GM12878 (cell line): ENCODE measurements at regions not wholly inside any gene's neighbourhood (a gene's known extent, or its start where the extent isn't known, plus 50 kb on each side); places are given as distances from the start of the nearest gene placed in this dataset.

Experiments
- BCL11A ChIP-seq: IDR thresholded peaks from 2 replicates; pipeline ENCODE4 v1.6.1; 2011; ENCODE audit warnings: low read depth, low read length
- BCLAF1 ChIP-seq: fragments of 450-650 bp; IDR thresholded peaks from 2 replicates; pipeline ENCODE4 v1.6.1; 2017; ENCODE audit warnings: antibody characterized with exemption, mild to moderate bottlenecking, moderate library complexity
- DPF2 ChIP-seq: fragments of 450-650 bp; IDR thresholded peaks from 2 replicates; pipeline ENCODE4 v1.6.1; 2017; ENCODE audit warnings: mild to moderate bottlenecking
- ETV6 ChIP-seq, 2 experiments: fragments of 450-650 bp in 1 of 2; IDR thresholded peaks in 1 of 2; conservative IDR thresholded peaks in 1 of 2; 2 replicates each; pipeline ENCODE4 v1.6.1; 2014; ENCODE audit warnings: antibody characterized with exemption in 1 of 2, borderline replicate concordance in 1 of 2, low read depth in 1 of 2, mild to moderate bottlenecking in 1 of 2, moderate library complexity in 1 of 2
- FOS ChIP-seq: IDR thresholded peaks from 3 replicates; pipeline ENCODE4 v1.6.1; 2011; ENCODE audit warnings: borderline replicate concordance; ENCODE audit not compliant: insufficient read length; ENCODE audit errors: extremely low read depth
- IKZF1 ChIP-seq: fragments of 450-650 bp; conservative IDR thresholded peaks from 2 replicates; pipeline ENCODE4 v1.6.1; 2017; ENCODE audit warnings: antibody characterized with exemption, mild to moderate bottlenecking
- NFIC ChIP-seq: IDR thresholded peaks from 2 replicates; pipeline ENCODE4 v1.6.1; 2012; ENCODE audit warnings: low read depth, mild to moderate bottlenecking, inconsistent platforms, low read length, moderate library complexity
- NR2C1 ChIP-seq: fragments of 450-650 bp; IDR thresholded peaks from 2 replicates; pipeline ENCODE4 v1.6.1; 2017; ENCODE audit warnings: antibody characterized with exemption, mild to moderate bottlenecking, moderate library complexity
- NRF1 ChIP-seq: conservative IDR thresholded peaks from 2 replicates; pipeline ENCODE4 v1.6.1; 2011; ENCODE audit warnings: mild to moderate bottlenecking, low read depth, low read length, improper control_type of control experiment
- PBX3 ChIP-seq: IDR thresholded peaks from 2 replicates; pipeline ENCODE4 v1.6.1; 2011; ENCODE audit warnings: mild to moderate bottlenecking, low read depth, low read length, moderate library complexity; ENCODE audit not compliant: insufficient replicate concordance
- SMAD5 ChIP-seq: IDR thresholded peaks from 2 replicates; pipeline ENCODE4 v1.6.1; 2016; ENCODE audit warnings: antibody characterized with exemption, low read depth
- SP1 ChIP-seq: IDR thresholded peaks from one replicate; pipeline ENCODE4 v1.6.1; 2011; ENCODE audit warnings: low read depth, low read length
- TAF1 ChIP-seq: IDR thresholded peaks from 2 replicates; pipeline ENCODE4 v1.6.1; 2011; ENCODE audit warnings: mild to moderate bottlenecking, low read depth, low read length, borderline replicate concordance
- TCF3 ChIP-seq: IDR thresholded peaks from 2 replicates; pipeline ENCODE4 v1.6.1; 2012; ENCODE audit warnings: low read depth, mild to moderate bottlenecking, low read length, borderline replicate concordance; ENCODE audit not compliant: insufficient read depth
- WRNIP1 ChIP-seq: IDR thresholded peaks from 2 replicates; pipeline ENCODE4 v1.6.1; 2011; ENCODE audit warnings: low read depth, low read length, improper control_type of control experiment, borderline replicate concordance
- YBX1 ChIP-seq: fragments of 450-650 bp; IDR thresholded peaks from 2 replicates; pipeline ENCODE4 v1.6.1; 2016; ENCODE audit warnings: antibody characterized with exemption
- ZNF274 ChIP-seq: IDR thresholded peaks from one replicate; pipeline ENCODE4 v1.8.0; 2011; ENCODE audit not compliant: insufficient read length, insufficient read depth
- ZZZ3 ChIP-seq: IDR thresholded peaks from 2 replicates; pipeline ENCODE4 v1.6.1; 2011; ENCODE audit warnings: low read depth; ENCODE audit not compliant: control insufficient read depth, insufficient read length
- TF ChIP-seq, protein P1 (sequence below): fragments of 150-350 bp; IDR thresholded peaks from 2 replicates; pipeline ENCODE4 v1.6.1; 2016; ENCODE audit warnings: low read depth, low read length
- TF ChIP-seq, protein P2 (sequence below): fragments of 450-650 bp; IDR thresholded peaks from 2 replicates; pipeline ENCODE4 v1.6.1; 2018; ENCODE audit warnings: borderline replicate concordance, mild to moderate bottlenecking; ENCODE audit not compliant: partially characterized antibody

GRCh38 chr1:169049258-169049938, 57.1 kb upstream of the ATP1B1 start (continued):
- TF ChIP-seq, protein P1, sequence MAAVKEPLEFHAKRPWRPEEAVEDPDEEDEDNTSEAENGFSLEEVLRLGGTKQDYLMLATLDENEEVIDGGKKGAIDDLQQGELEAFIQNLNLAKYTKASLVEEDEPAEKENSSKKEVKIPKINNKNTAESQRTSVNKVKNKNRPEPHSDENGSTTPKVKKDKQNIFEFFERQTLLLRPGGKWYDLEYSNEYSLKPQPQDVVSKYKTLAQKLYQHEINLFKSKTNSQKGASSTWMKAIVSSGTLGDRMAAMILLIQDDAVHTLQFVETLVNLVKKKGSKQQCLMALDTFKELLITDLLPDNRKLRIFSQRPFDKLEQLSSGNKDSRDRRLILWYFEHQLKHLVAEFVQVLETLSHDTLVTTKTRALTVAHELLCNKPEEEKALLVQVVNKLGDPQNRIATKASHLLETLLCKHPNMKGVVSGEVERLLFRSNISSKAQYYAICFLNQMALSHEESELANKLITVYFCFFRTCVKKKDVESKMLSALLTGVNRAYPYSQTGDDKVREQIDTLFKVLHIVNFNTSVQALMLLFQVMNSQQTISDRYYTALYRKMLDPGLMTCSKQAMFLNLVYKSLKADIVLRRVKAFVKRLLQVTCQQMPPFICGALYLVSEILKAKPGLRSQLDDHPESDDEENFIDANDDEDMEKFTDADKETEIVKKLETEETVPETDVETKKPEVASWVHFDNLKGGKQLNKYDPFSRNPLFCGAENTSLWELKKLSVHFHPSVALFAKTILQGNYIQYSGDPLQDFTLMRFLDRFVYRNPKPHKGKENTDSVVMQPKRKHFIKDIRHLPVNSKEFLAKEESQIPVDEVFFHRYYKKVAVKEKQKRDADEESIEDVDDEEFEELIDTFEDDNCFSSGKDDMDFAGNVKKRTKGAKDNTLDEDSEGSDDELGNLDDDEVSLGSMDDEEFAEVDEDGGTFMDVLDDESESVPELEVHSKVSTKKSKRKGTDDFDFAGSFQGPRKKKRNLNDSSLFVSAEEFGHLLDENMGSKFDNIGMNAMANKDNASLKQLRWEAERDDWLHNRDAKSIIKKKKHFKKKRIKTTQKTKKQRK = no peak
- TF ChIP-seq SMAD5 (no peak), WRNIP1 (no peak), BCLAF1 (no peak), TCF3 (no peak), FOS (no peak), NR2C1 (no peak), NFIC (peak; percentile 38; the same call in 1 of the 2 replicates), NRF1 (no peak), BCL11A (peak; percentile 57; the same call in 1 of the 2 replicates), ZZZ3 (no peak), DPF2 (peak; percentile 86), ETV6 (conservative IDR thresholded peaks at IDR 0.05 in 1 of 2, IDR thresholded peaks at IDR 0.05 in 1 of 2; ENCODE audit: borderline replicate concordance in 1 of 2, low read depth in 1 of 2) (no peak), PBX3 (peak; percentile 75), SP1 (no peak), ZNF274 (no peak), IKZF1 (peak; percentile 87), TAF1 (no peak), YBX1 (no peak)
- TF ChIP-seq, protein P2, sequence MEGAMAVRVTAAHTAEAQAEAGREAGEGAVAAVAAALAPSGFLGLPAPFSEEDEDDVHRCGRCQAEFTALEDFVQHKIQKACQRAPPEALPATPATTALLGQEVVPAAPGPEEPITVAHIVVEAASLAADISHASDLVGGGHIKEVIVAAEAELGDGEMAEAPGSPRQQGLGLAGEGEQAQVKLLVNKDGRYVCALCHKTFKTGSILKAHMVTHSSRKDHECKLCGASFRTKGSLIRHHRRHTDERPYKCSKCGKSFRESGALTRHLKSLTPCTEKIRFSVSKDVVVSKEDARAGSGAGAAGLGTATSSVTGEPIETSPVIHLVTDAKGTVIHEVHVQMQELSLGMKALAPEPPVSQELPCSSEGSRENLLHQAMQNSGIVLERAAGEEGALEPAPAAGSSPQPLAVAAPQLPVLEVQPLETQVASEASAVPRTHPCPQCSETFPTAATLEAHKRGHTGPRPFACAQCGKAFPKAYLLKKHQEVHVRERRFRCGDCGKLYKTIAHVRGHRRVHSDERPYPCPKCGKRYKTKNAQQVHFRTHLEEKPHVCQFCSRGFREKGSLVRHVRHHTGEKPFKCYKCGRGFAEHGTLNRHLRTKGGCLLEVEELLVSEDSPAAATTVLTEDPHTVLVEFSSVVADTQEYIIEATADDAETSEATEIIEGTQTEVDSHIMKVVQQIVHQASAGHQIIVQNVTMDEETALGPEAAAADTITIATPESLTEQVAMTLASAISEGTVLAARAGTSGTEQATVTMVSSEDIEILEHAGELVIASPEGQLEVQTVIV = no peak
